ENCODE measurements at regions not wholly inside any gene's neighbourhood (a gene's known extent, or its start where the extent isn't known, plus 50 kb on each side); places are given as distances from the start of the nearest gene placed in this dataset.

DNA sequence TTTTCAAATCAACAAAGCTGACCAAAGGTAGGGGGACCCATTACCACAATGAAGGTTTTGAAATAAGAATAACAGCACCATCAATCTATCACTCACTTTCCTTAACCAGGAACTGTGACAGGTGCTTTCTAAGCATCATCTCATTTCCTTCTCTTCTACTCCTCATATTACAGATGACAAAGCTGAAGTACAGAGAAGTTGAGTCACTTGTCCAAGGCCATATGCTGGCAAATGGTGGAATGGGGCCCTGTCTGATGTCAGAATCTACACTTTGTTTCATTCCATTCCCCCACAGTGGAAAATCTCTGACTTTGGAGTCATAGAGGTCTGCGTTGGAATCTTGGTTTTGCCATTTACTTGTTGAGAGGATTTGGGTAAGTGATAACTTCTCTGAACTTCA lies 222.5 kb upstream of the LRFN2 start:
- TF ChIP-seq SIN3A (IDR thresholded peaks at IDR 0.05; ENCODE audit: borderline replicate concordance, insufficient read depth, low read length): no peak
- TF ChIP-seq, protein P1, sequence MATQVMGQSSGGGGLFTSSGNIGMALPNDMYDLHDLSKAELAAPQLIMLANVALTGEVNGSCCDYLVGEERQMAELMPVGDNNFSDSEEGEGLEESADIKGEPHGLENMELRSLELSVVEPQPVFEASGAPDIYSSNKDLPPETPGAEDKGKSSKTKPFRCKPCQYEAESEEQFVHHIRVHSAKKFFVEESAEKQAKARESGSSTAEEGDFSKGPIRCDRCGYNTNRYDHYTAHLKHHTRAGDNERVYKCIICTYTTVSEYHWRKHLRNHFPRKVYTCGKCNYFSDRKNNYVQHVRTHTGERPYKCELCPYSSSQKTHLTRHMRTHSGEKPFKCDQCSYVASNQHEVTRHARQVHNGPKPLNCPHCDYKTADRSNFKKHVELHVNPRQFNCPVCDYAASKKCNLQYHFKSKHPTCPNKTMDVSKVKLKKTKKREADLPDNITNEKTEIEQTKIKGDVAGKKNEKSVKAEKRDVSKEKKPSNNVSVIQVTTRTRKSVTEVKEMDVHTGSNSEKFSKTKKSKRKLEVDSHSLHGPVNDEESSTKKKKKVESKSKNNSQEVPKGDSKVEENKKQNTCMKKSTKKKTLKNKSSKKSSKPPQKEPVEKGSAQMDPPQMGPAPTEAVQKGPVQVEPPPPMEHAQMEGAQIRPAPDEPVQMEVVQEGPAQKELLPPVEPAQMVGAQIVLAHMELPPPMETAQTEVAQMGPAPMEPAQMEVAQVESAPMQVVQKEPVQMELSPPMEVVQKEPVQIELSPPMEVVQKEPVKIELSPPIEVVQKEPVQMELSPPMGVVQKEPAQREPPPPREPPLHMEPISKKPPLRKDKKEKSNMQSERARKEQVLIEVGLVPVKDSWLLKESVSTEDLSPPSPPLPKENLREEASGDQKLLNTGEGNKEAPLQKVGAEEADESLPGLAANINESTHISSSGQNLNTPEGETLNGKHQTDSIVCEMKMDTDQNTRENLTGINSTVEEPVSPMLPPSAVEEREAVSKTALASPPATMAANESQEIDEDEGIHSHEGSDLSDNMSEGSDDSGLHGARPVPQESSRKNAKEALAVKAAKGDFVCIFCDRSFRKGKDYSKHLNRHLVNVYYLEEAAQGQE (IDR thresholded peaks at IDR 0.05; ENCODE audit: insufficient read depth in 1 of 2, low read depth in 2 of 2, low read length in 2 of 2): no peak
- no peak for TF ChIP-seq TAF1 (IDR thresholded peaks at IDR 0.05; ENCODE audit: borderline replicate concordance, insufficient read depth, low read length)
- no peak for TF ChIP-seq FOXP2 (optimal IDR thresholded peaks at IDR 0.05; ENCODE audit: borderline replicate concordance, extremely low read depth, extremely low read length, insufficient read depth)
- no peak for TF ChIP-seq POLR2AphosphoS5 (IDR thresholded peaks at IDR 0.05; ENCODE audit: low read depth, low read length)

DNA sequence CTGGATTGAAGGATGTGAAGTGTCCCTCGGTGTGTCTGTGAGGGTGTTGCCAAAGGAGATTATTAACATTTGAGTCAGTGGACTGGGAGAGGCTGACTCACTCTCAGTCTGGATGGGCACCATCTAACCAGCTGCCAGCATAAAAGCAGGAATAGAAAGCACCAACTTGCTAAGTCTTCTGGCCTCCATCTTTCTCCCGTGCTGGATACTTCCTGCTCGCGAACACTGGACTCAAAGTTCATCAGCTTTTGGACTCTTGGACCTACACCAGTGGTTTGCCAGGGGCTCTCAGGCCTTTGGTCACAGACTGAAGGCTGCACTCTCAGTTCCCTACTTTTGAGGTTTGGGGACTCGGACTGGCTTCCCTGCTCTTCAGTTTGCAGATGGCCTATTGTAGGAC lies 220.3 kb upstream of the LRFN2 start:
- no peak for TF ChIP-seq SIN3A (IDR thresholded peaks at IDR 0.05; ENCODE audit: borderline replicate concordance, insufficient read depth, low read length)
- TF ChIP-seq, protein P1 (IDR thresholded peaks at IDR 0.05; ENCODE audit: insufficient read depth in 1 of 2, low read depth in 2 of 2, low read length in 2 of 2): no peak
- no peak for TF ChIP-seq TAF1 (IDR thresholded peaks at IDR 0.05; ENCODE audit: borderline replicate concordance, insufficient read depth, low read length)
- TF ChIP-seq POLR2AphosphoS5 (IDR thresholded peaks at IDR 0.05; ENCODE audit: low read depth, low read length): no peak
- TF ChIP-seq FOXP2 (optimal IDR thresholded peaks at IDR 0.05; ENCODE audit: borderline replicate concordance, extremely low read depth, extremely low read length, insufficient read depth): no peak

DNA sequence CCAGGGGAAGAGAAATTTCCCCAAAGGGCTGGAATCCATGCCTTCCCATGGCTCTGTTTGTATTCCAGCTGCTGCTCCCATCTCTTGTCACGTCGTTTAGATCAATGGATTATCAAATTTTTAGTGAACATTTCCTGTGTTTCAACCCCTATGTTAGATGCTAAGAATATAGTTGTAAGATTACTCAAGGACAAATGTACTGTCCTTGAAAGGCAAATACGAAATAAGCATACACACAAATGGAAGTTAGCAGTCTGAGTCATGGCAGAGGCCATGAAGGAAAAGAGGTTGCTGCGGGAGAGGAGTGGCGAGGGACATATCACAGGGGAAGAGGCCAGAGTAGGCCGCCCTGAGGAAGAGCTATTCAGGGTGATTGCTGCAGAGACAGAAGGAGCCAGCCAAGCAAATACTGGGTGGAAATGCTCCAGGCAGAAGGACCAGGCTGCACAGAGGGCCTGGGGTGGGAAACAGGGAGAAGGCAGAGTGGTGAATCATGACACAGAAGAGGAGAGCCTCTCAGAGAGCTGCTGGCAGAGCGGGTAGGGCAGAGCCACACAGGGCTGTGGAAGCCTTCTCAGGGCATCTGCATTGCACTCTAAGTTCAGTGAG lies 219.2 kb upstream of the LRFN2 start:
- TF ChIP-seq TAF1 (IDR thresholded peaks at IDR 0.05; ENCODE audit: borderline replicate concordance, insufficient read depth, low read length) (no peak), SIN3A (IDR thresholded peaks at IDR 0.05; ENCODE audit: borderline replicate concordance, insufficient read depth, low read length) (no peak), POLR2AphosphoS5 (IDR thresholded peaks at IDR 0.05; ENCODE audit: low read depth, low read length) (no peak), FOXP2 (optimal IDR thresholded peaks at IDR 0.05; ENCODE audit: borderline replicate concordance, extremely low read depth, extremely low read length, insufficient read depth) (no peak)
- TF ChIP-seq, protein P1 (IDR thresholded peaks at IDR 0.05; ENCODE audit: insufficient read depth in 1 of 2, low read depth in 2 of 2, low read length in 2 of 2): no peak

DNA sequence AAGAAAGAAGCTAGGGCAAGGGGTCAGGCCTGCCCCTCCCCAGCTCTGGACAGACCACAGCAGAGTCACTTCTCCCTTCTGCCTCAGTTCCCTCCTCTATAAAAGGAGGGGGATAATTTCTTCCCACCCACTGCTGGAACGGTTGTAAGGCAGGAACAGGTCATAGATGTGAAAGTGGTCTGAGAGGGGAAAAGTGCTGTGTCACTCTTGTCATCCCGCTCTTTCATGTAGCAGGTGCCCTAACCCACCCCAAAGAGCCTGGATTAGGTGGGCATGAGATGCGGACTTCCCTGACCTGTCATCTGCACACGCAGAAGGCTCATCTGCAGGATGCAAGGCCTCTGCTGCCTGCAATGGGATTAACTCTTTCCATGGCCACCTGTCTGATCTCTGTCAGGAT lies 218.2 kb upstream of the LRFN2 start:
- TF ChIP-seq SIN3A (IDR thresholded peaks at IDR 0.05; ENCODE audit: borderline replicate concordance, insufficient read depth, low read length): no peak
- no peak for TF ChIP-seq FOXP2 (optimal IDR thresholded peaks at IDR 0.05; ENCODE audit: borderline replicate concordance, extremely low read depth, extremely low read length, insufficient read depth)
- TF ChIP-seq TAF1 (IDR thresholded peaks at IDR 0.05; ENCODE audit: borderline replicate concordance, insufficient read depth, low read length): no peak
- TF ChIP-seq POLR2AphosphoS5 (IDR thresholded peaks at IDR 0.05; ENCODE audit: low read depth, low read length): no peak
- TF ChIP-seq, protein P1 (IDR thresholded peaks at IDR 0.05; ENCODE audit: insufficient read depth in 1 of 2, low read depth in 2 of 2, low read length in 2 of 2): no peak

Data from PFSK-1 (cell line).